ENCODE measurements at regions not wholly inside any gene's neighbourhood (a gene's known extent, or its start where the extent isn't known, plus 50 kb on each side); places are given as distances from the start of the nearest gene placed in this dataset.

DNA sequence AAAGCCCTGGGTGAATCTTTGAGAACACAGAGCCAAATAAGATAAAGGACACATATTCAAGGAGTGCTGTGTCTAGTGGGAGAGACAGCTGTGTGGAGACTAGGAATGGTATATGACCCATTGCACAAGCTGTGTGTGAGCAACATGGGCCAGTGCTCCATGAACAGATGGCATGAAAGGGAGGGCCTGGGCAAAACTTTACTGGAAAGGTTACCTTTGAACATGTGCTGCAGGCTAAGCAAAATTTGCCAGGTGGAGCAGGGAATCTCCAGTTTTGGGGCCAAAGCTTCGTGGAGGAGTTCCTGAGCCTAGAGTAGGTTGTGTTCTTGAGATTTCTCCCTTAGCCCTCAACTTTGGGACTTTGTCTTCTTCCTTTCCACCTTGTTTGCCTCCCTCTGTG lies 446.1 kb upstream of the PROX1 start:
- no peak for TF ChIP-seq CTCF (IDR thresholded peaks at IDR 0.05; ENCODE audit: low read length)
- TF ChIP-seq EZH2phosphoT487 (IDR thresholded peaks at IDR 0.05; ENCODE audit: low read length), result no peak

Data from MM.1S (cell line).